ENCODE measurements at regions not wholly inside any gene's neighbourhood (a gene's known extent, or its start where the extent isn't known, plus 50 kb on each side); places are given as distances from the start of the nearest gene placed in this dataset.

GRCh38 chr7:131656980-131657723 lies 100.7 kb upstream of the PODXL start:
- no peak for ATAC-seq (ENCODE audit: low read depth)
- no peak for TF ChIP-seq CTCF (IDR thresholded peaks at IDR 0.05)
- DNase-seq = no peak
- ChIA-PET POLR2A (no interaction called here), CTCF (no interaction called here)
- intact Hi-C loops (cut with micrococcal nuclease) = loop anchor here (10.0 kb wide), 2 partner anchors 592 to 672 kb away; no protein-coding TSS in a partner anchor
- H3K4me3 Mint-ChIP-seq = no peak overlapping the region
- no peak overlapping the region for H3K27ac Mint-ChIP-seq
- no peaks in the 10 kb centered on the region for H3K27me3 Mint-ChIP-seq
- H3K4me1 Mint-ChIP-seq = no peaks in the 10 kb centered on the region
- no peaks in the 10 kb centered on the region for H3K36me3 Mint-ChIP-seq (ENCODE audit: low read depth)
- H3K9me3 Mint-ChIP-seq = no peaks in the 10 kb centered on the region

- Mint-ChIP-seq H3K4me3 (no peak overlapping the region), H3K36me3 (ENCODE audit: low read depth) (no peaks in the 10 kb centered on the region), H3K9me3 (no peaks in the 10 kb centered on the region), H3K27ac (no peak overlapping the region), H3K4me1 (no peaks in the 10 kb centered on the region), H3K27me3 (no peaks in the 10 kb centered on the region)
- no peak for TF ChIP-seq CTCF (IDR thresholded peaks at IDR 0.05)
- DNase-seq = no peak
- intact Hi-C loops (cut with micrococcal nuclease) = loop anchor here (10.0 kb wide), 2 partner anchors 591 to 671 kb away; no protein-coding TSS in a partner anchor
- CTCF ChIA-PET = interaction anchor here (1.6 to 2.1 kb wide), 4 partner anchors 140 to 155 kb away, joined by 4 to 25 read pairs (median 4); no protein-coding TSS in a partner anchor
- POLR2A ChIA-PET = no interaction called here
- ATAC-seq (ENCODE audit: low read depth) = no peak
Observed at GRCh38 chr7:131655866-131656265, 99.4 kb upstream of the PODXL start.

- DNase-seq (no peak), ATAC-seq (ENCODE audit: low read depth) (no peak)
- Mint-ChIP-seq H3K4me1 (no peaks in the 10 kb centered on the region), H3K36me3 (ENCODE audit: low read depth) (no peaks in the 10 kb centered on the region), H3K27ac (no peak overlapping the region), H3K9me3 (no peaks in the 10 kb centered on the region), H3K4me3 (no peak overlapping the region), H3K27me3 (no peaks in the 10 kb centered on the region)
- TF ChIP-seq CTCF (IDR thresholded peaks at IDR 0.05) = no peak
- ChIA-PET POLR2A (no interaction called here), CTCF (interaction anchor here (1.2 to 2.1 kb wide), 5 partner anchors 140 to 154 kb away, joined by 4 to 25 read pairs (median 4); no protein-coding TSS in a partner anchor)
- intact Hi-C loops (cut with micrococcal nuclease) = loop anchor here (10.0 kb wide), 2 partner anchors 591 to 671 kb away; no protein-coding TSS in a partner anchor
Observed at GRCh38 chr7:131655447-131655846, 99.0 kb upstream of the PODXL start.

- ChIA-PET CTCF (interaction anchor here (0.6 to 2.1 kb wide), 7 partner anchors 104 to 154 kb away, joined by 3 to 25 read pairs (median 4); no protein-coding TSS in a partner anchor), POLR2A (no interaction called here)
- H3K27ac Mint-ChIP-seq = no peak overlapping the region
- peak; percentile 74 for TF ChIP-seq CTCF (IDR thresholded peaks at IDR 0.05)
- intact Hi-C loops (cut with micrococcal nuclease) = loop anchor here (1.0 to 10.0 kb wide), 5 partner anchors 97 to 670 kb away; partner anchors contain the start of gene PODXL
- H3K4me1 Mint-ChIP-seq = no peaks in the 10 kb centered on the region
- no peaks in the 10 kb centered on the region for H3K27me3 Mint-ChIP-seq
- H3K36me3 Mint-ChIP-seq (ENCODE audit: low read depth) = no peaks in the 10 kb centered on the region
- DNase-seq (peak; percentile 81), ATAC-seq (ENCODE audit: low read depth) (peak; percentile 89)
- no peaks in the 10 kb centered on the region for H3K9me3 Mint-ChIP-seq
- H3K4me3 Mint-ChIP-seq = no peak overlapping the region
Observed at GRCh38 chr7:131654668-131655326, 98.4 kb upstream of the PODXL start.

- TF ChIP-seq CTCF (IDR thresholded peaks at IDR 0.05) = no peak
- DNase-seq (no peak), ATAC-seq (ENCODE audit: low read depth) (no peak)
- H3K9me3 Mint-ChIP-seq = no peaks in the 10 kb centered on the region
- no peaks in the 10 kb centered on the region for H3K36me3 Mint-ChIP-seq (ENCODE audit: low read depth)
- intact Hi-C loops (cut with micrococcal nuclease) = loop anchor here (1.0 to 10.0 kb wide), 5 partner anchors 97 to 669 kb away; partner anchors contain the start of gene PODXL
- H3K27ac Mint-ChIP-seq = no peak overlapping the region
- no peak overlapping the region for H3K4me3 Mint-ChIP-seq
- H3K27me3 Mint-ChIP-seq = peaks cover 2% of the 10 kb centered on the region
- H3K4me1 Mint-ChIP-seq = no peaks in the 10 kb centered on the region
- ChIA-PET POLR2A (no interaction called here), CTCF (interaction anchor here (0.6 to 2.1 kb wide), 7 partner anchors 103 to 153 kb away, joined by 3 to 25 read pairs (median 4); no protein-coding TSS in a partner anchor)
Observed at GRCh38 chr7:131654249-131654558, 97.8 kb upstream of the PODXL start.
